Esophagus squamous epithelium (tissue), 4 donors: ENCODE measurements at regions not wholly inside any gene's neighbourhood (a gene's known extent, or its start where the extent isn't known, plus 50 kb on each side); places are given as distances from the start of the nearest gene placed in this dataset.

Experiments
- POLR2A ChIP-seq, 4 donors: fragments of 450-650 bp; IDR thresholded peaks; one replicate each; pipeline ENCODE4 v1.6.1; 2017; ENCODE audit warnings: antibody characterized with exemption in 4 of 4, mild to moderate bottlenecking in 4 of 4, moderate library complexity in 3 of 4
- TF ChIP-seq, protein P1 (sequence below), 6 experiments: fragments of 450-650 bp in 4 of 6; fragments of 200-600 bp in 2 of 6; sonication (generic) in 2 of 6; IDR thresholded peaks; one replicate each; pipeline ENCODE4 v1.5.1; 2016 to 2019; ENCODE audit warnings: antibody characterized with exemption in 6 of 6, mild to moderate bottlenecking in 4 of 6, moderate library complexity in 4 of 6

DNA sequence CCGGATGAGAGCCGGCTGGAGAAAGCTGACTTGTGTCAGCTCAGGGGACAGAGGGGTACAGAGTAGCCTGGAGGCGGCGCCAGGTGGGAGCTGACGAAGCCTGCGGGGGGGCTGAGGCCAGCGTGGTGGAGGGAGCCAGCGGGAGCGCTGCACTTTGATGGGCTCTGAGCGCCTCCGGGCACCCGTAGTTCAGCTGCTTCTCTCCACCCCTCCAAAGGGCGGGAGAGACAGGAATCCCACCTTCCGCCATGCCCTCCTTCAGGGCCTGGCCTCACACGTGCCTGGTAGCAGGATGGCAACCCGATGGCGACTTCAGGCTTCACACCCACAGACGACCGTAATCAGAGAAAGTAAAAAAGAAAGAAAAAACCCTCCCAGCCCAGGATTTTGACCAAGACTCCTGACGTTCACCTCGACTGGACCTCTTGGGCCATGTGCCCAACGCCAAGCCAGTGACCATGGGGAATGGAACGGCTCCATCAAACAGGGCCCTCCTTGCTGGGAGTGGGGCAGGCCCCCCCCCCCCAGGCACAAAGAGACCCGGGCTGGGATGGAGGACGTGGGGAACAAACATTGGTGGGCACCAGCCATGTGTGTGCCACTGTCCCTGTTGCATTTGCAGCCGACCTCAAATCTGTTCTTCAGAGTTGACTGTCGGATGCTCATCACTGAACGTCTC lies 60.7 kb upstream of the ASAP2 start:
- no peak for TF ChIP-seq POLR2A (IDR thresholded peaks at IDR 0.05)
- TF ChIP-seq, protein P1, sequence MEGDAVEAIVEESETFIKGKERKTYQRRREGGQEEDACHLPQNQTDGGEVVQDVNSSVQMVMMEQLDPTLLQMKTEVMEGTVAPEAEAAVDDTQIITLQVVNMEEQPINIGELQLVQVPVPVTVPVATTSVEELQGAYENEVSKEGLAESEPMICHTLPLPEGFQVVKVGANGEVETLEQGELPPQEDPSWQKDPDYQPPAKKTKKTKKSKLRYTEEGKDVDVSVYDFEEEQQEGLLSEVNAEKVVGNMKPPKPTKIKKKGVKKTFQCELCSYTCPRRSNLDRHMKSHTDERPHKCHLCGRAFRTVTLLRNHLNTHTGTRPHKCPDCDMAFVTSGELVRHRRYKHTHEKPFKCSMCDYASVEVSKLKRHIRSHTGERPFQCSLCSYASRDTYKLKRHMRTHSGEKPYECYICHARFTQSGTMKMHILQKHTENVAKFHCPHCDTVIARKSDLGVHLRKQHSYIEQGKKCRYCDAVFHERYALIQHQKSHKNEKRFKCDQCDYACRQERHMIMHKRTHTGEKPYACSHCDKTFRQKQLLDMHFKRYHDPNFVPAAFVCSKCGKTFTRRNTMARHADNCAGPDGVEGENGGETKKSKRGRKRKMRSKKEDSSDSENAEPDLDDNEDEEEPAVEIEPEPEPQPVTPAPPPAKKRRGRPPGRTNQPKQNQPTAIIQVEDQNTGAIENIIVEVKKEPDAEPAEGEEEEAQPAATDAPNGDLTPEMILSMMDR (IDR thresholded peaks at IDR 0.05): no peak
